Tibial nerve (tissue), 4 donors: ENCODE measurements at regions not wholly inside any gene's neighbourhood (a gene's known extent, or its start where the extent isn't known, plus 50 kb on each side); places are given as distances from the start of the nearest gene placed in this dataset.
"Not testable (repeated sequence)": the region's sequence is repeated elsewhere in the genome, so short reads cannot be mapped to it uniquely, and the experiment has no call there.

Source experiments
- DNase-seq, 2 donors: peaks; one replicate each; pipeline ENCODE4 v3.0.0-alpha.2; 2019; ENCODE audit warnings: low spot score in 2 of 2
- H3K27ac ChIP-seq, 4 donors: fragments of 200-600 bp; sonication (generic) in 3 of 4; one replicate each; pipeline ENCODE4 v1.5.1; 2017 to 2019; ENCODE audit warnings: mild to moderate bottlenecking in 1 of 4
- H3K27me3 ChIP-seq, 2 donors: fragments of 200-600 bp; sonication (generic) in 1 of 2; one replicate each; pipeline versions ENCODE4 v1.5.1 to v1.6.0; 2017 to 2019
- H3K36me3 ChIP-seq, 3 donors: fragments of 200-600 bp; sonication (generic); one replicate each; pipeline ENCODE4 v1.5.1; 2018 to 2019
- H3K4me1 ChIP-seq, 4 donors: fragments of 200-600 bp; sonication (generic) in 3 of 4; one replicate each; pipeline ENCODE4 v1.5.1; 2017 to 2019
- H3K4me3 ChIP-seq, 4 donors: fragments of 200-600 bp; sonication (generic) in 3 of 4; one replicate each; pipeline ENCODE4 v1.5.1; 2017 to 2019; ENCODE audit warnings: mild to moderate bottlenecking in 1 of 4, moderate library complexity in 1 of 4
- H3K9me3 ChIP-seq, 4 donors: fragments of 200-600 bp; sonication (generic) in 3 of 4; one replicate each; pipeline ENCODE4 v1.5.1; 2017 to 2019
- CTCF ChIP-seq, 5 experiments: fragments of 200-600 bp in 3 of 5; fragments of 450-650 bp in 2 of 5; sonication (generic) in 3 of 5; IDR thresholded peaks; one replicate each; pipeline ENCODE4 v1.5.1; 2016 to 2019; ENCODE audit warnings: antibody characterized with exemption in 5 of 5, mild to moderate bottlenecking in 3 of 5, moderate library complexity in 2 of 5
- EP300 ChIP-seq, 2 donors: sonication (generic); formaldehyde crosslinking; IDR thresholded peaks; one replicate each; pipeline ENCODE4 v1.6.1; 2017; ENCODE audit warnings: antibody characterized with exemption in 2 of 2, mild to moderate bottlenecking in 1 of 2
- POLR2A ChIP-seq, 2 donors: fragments of 450-650 bp; IDR thresholded peaks; one replicate each; pipeline ENCODE4 v1.6.1; 2017; ENCODE audit warnings: antibody characterized with exemption in 2 of 2, mild to moderate bottlenecking in 2 of 2, moderate library complexity in 2 of 2
- whole genome bisulfite sequencing, 2 donors: methylation state at CpG; one replicate each; pipeline ENCODE4 v1.1.5; 2018; 5-methylcytosine and 5-hydroxymethylcytosine counted together

- no peaks in the 10 kb centered on the region for H3K4me1 ChIP-seq
- no peak overlapping the region for H3K4me3 ChIP-seq
- TF ChIP-seq EP300 (IDR thresholded peaks at IDR 0.05) (no peak), POLR2A (IDR thresholded peaks at IDR 0.05) (no peak), CTCF (IDR thresholded peaks at IDR 0.05) (no peak)
- H3K27me3 ChIP-seq, result no peaks in the 10 kb centered on the region
- 74 to 88% methylated on average over 5 of the region's 5 CpGs for WGBS, 2 donors
- H3K36me3 ChIP-seq, result no peaks in the 10 kb centered on the region
- no peak overlapping the region for H3K27ac ChIP-seq
- DNase-seq, result no peak
- peaks cover 0 to 4% (median 0%) of the 10 kb centered on the region in 4 donors for H3K9me3 ChIP-seq
Measured at GRCh38 chr10:121325490-121326231, 272.6 kb downstream of the FGFR2 start.

DNA sequence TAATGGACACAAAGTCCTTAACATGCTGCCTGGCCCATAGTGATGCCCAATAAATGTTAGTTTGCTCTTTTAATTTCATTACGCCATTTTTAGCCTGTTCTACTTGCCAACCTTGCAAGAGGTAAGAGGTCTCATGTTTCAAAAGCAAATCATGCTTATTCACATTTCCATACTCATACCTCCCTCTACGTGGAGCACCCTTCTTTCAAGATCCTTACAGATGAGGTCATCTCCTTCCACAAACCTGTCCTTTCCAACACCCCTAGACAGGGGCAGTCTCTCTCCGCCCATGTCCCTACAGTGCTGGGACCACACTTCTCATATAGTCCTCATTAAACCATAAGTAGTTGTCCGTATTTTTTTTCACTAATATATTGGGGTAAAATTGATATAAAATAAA is 271.3 kb downstream of the FGFR2 start:
- no peaks in the 10 kb centered on the region for H3K27me3 ChIP-seq

DNA sequence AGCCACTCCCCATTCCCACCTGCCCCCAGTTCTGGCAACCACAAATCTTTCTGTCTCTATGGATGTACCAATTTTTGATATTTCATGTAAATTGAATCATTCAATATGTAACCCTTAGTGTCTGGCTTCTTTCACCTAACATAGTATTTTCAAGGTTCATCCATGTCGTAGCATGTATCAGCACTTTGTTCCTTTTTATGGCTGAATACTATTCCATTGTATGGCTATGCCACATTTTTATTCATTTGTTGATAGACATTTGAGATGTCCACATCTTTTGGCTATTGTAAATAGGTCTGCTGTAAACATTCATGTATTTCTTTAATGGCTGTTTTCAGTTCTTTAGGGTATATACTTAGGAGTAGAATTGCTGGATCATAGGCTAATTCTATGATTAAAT is 270.5 kb downstream of the FGFR2 start:
- Histone ChIP-seq H3K27me3 (no peaks in the 10 kb centered on the region), H3K9me3 (peaks cover 0 to 4% (median 0%) of the 10 kb centered on the region in 4 donors), H3K27ac (no peak overlapping the region), H3K4me1 (no peaks in the 10 kb centered on the region), H3K4me3 (no peak overlapping the region), H3K36me3 (no peaks in the 10 kb centered on the region)
- TF ChIP-seq EP300 (IDR thresholded peaks at IDR 0.05) (no peak), POLR2A (IDR thresholded peaks at IDR 0.05) (no peak), CTCF (IDR thresholded peaks at IDR 0.05) (no peak)
- WGBS, 2 donors, result 57 to 97% methylated on average over 1 of the region's 1 CpG
- no peak for DNase-seq

More for the DNA sequence above, 271.3 kb downstream of the FGFR2 start:
- Histone ChIP-seq H3K9me3 (peaks cover 0 to 4% (median 0%) of the 10 kb centered on the region in 4 donors), H3K4me1 (no peaks in the 10 kb centered on the region), H3K27ac (no peak overlapping the region), H3K4me3 (no peak overlapping the region), H3K36me3 (no peaks in the 10 kb centered on the region)
- no peak for TF ChIP-seq EP300 (IDR thresholded peaks at IDR 0.05)
- TF ChIP-seq POLR2A (IDR thresholded peaks at IDR 0.05), result no peak
- TF ChIP-seq CTCF (IDR thresholded peaks at IDR 0.05), result no peak
- no peak for DNase-seq
- WGBS, 2 donors, result 90 to 91% methylated on average over 4 of the region's 4 CpGs

DNA sequence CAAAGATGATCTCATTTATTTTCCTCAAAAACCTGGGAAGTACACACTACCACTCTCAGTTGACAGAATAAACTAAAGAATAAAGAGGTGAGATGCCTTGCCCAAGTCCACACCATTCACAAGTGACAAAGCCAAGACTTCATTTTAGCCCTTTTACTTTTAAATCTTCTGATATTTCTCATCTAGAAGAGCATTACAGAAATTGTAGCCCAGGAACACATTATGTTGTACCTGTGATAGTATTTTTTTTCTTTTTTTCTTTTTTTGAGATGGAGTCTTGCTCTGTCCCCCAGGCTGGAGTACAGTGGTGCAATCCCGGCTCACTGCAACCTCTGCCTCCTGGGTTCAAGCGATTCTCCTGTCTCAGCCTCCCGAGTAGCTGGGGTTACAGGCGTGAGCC is 268.6 kb downstream of the FGFR2 start:
- DNase-seq, H3K27ac ChIP-seq, H3K4me3 ChIP-seq, H3K9me3 ChIP-seq, H3K4me1 ChIP-seq, H3K36me3 ChIP-seq, H3K27me3 ChIP-seq: not testable (repeated sequence)
- 91 to 93% methylated on average over 4 of the region's 4 CpGs for WGBS, 2 donors

- DNase-seq, result no peak
Measured at GRCh38 chr10:121330563-121330962, 267.7 kb downstream of the FGFR2 start.

More at GRCh38 chr10:121330563-121330962, 267.7 kb downstream of the FGFR2 start:
- no peaks in the 10 kb centered on the region for H3K4me1 ChIP-seq
- WGBS, 2 donors, result 32 to 52% methylated on average over 1 of the region's 1 CpG
- TF ChIP-seq EP300 (IDR thresholded peaks at IDR 0.05), result no peak
- TF ChIP-seq CTCF (IDR thresholded peaks at IDR 0.05), result no peak
- no peak for TF ChIP-seq POLR2A (IDR thresholded peaks at IDR 0.05)
- H3K4me3 ChIP-seq, result no peak overlapping the region
- H3K27ac ChIP-seq, result no peak overlapping the region
- no peaks in the 10 kb centered on the region for H3K27me3 ChIP-seq
- H3K9me3 ChIP-seq, result peaks cover 0 to 4% (median 0%) of the 10 kb centered on the region in 4 donors
- H3K36me3 ChIP-seq, result no peaks in the 10 kb centered on the region
